SK-N-SH (cell line): ENCODE measurements at regions not wholly inside any gene's neighbourhood (a gene's known extent, or its start where the extent isn't known, plus 50 kb on each side); places are given as distances from the start of the nearest gene placed in this dataset.

Experiments used
- CTCF ChIA-PET: fragments of 300-600, 350-600 bp; formaldehyde crosslinking; extraction: SDS; loops from one replicate; lab custom pipeline; 2021; lab: Yijun Ruan, JAX
- POLR2A ChIA-PET: fragments of 350-600 bp; sonication (Branson Sonifier 250); formaldehyde crosslinking; extraction: SDS; loops from one replicate; lab custom pipeline; 2020; ENCODE audit warnings: antibody characterized with exemption, inconsistent platforms; lab: Yijun Ruan, JAX
- DNase-seq: peaks from one replicate; pipeline ENCODE4 v3.0.0; 2012
- H2AFZ ChIP-seq: fragments of 200-600 bp; sonication (generic); 2 replicates; pipeline ENCODE4 v1.8.1; 2016; ENCODE audit warnings: antibody characterized with exemption, mild to moderate bottlenecking, low read depth
- H3F3A ChIP-seq: fragments of 200-600 bp; sonication (generic); replicated peaks from 2 replicates; pipeline ENCODE3; 2016; ENCODE audit warnings: antibody characterized with exemption, mild to moderate bottlenecking; ENCODE audit not compliant: insufficient read depth
- H3K27ac ChIP-seq, 2 experiments: fragments of 200-500 bp in 1 of 2; fragments of 200-600 bp in 1 of 2; sonication (Bioruptor generic) in 1 of 2; sonication (generic), shearing (Covaris generic) in 1 of 2; 2 replicates each; pipeline versions ENCODE4 v1.5.1 to v1.6.1; 2014 to 2016; ENCODE audit warnings: low read depth in 2 of 2, inconsistent platforms in 1 of 2, low read length in 1 of 2, mild to moderate bottlenecking in 1 of 2, mixed read lengths in 1 of 2
- H3K27me3 ChIP-seq: fragments of 200-600 bp; sonication (generic), shearing (Covaris generic); 2 replicates; pipeline ENCODE4 v1.6.1; 2016; ENCODE audit warnings: mixed run types; ENCODE audit not compliant: insufficient read depth
- H3K36me3 ChIP-seq, 2 experiments: fragments of 200-500 bp in 1 of 2; fragments of 200-600 bp in 1 of 2; sonication (Bioruptor generic) in 1 of 2; sonication (generic) in 1 of 2; replicated peaks in 1 of 2; 2 replicates each; pipeline versions ENCODE3 to v1.5.1; 2014 to 2016; ENCODE audit warnings: low read length in 1 of 2, mild to moderate bottlenecking in 1 of 2; ENCODE audit not compliant: insufficient read depth in 2 of 2, control insufficient read depth in 1 of 2
- H3K4me1 ChIP-seq, 2 experiments: fragments of 200-500 bp in 1 of 2; fragments of 200-600 bp in 1 of 2; sonication (Bioruptor generic) in 1 of 2; sonication (generic), shearing (Covaris generic) in 1 of 2; 2 replicates each; pipeline versions ENCODE4 v1.5.1 to v1.6.1; 2014 to 2016; ENCODE audit warnings: low read depth in 1 of 2, low read length in 1 of 2, mixed run types in 1 of 2; ENCODE audit not compliant: insufficient read depth in 2 of 2, control insufficient read depth in 1 of 2
- H3K4me2 ChIP-seq: fragments of 200-600 bp; sonication (generic), shearing (Covaris generic); 2 replicates; pipeline ENCODE4 v1.6.1; 2017; ENCODE audit warnings: mixed run types
- H3K4me3 ChIP-seq, 2 experiments: fragments of 200-500 bp in 1 of 2; fragments of 200-600 bp in 1 of 2; sonication (Bioruptor generic) in 1 of 2; sonication (generic), shearing (Covaris generic) in 1 of 2; 2 replicates each; pipeline versions ENCODE4 v1.5.1 to v1.8.1; 2014 to 2016; ENCODE audit warnings: low read depth in 2 of 2, inconsistent platforms in 1 of 2, low read length in 1 of 2, mild to moderate bottlenecking in 1 of 2, mixed read lengths in 1 of 2, moderate library complexity in 1 of 2
- H3K79me2 ChIP-seq: fragments of 200-600 bp; sonication (generic); 2 replicates; pipeline ENCODE4 v1.8.1; 2017; ENCODE audit warnings: mild to moderate bottlenecking; ENCODE audit not compliant: insufficient read depth
- H3K9ac ChIP-seq: fragments of 200-600 bp; sonication (generic); 2 replicates; pipeline ENCODE4 v1.6.1; 2017; ENCODE audit warnings: mixed run types
- H3K9me2 ChIP-seq: fragments of 200-600 bp; sonication (generic); 2 replicates; pipeline ENCODE4 v1.6.1; 2017; ENCODE audit warnings: mixed run types
- H3K9me3 ChIP-seq: fragments of 200-600 bp; sonication (generic); 2 replicates; pipeline ENCODE4 v1.6.1; 2017; ENCODE audit warnings: mixed run types, mild to moderate bottlenecking, moderate library complexity
- H4K20me1 ChIP-seq: fragments of 200-600 bp; sonication (generic); 2 replicates; pipeline ENCODE4 v1.6.1; 2017; ENCODE audit warnings: mild to moderate bottlenecking, mixed run types; ENCODE audit not compliant: insufficient read depth
- FOXJ3 ChIP-seq: sonication (generic); formaldehyde crosslinking; IDR thresholded peaks from 2 replicates; pipeline ENCODE4 v1.5.1; 2020; ENCODE audit warnings: mild to moderate bottlenecking, missing genetic modification reagents
- FOXM1 ChIP-seq: IDR thresholded peaks from 2 replicates; pipeline ENCODE4 v1.4.0; 2012; ENCODE audit warnings: low read depth, mild to moderate bottlenecking
- GABPA ChIP-seq: IDR thresholded peaks from 2 replicates; pipeline ENCODE4 v1.4.0; 2012; ENCODE audit warnings: low read depth, mild to moderate bottlenecking
- MXI1 ChIP-seq: IDR thresholded peaks from 2 replicates; pipeline ENCODE4 v1.6.1; 2012; ENCODE audit warnings: mild to moderate bottlenecking, low read depth, low read length, improper control_type of control experiment
- NFIC ChIP-seq: IDR thresholded peaks from 2 replicates; pipeline ENCODE4 v1.4.0; 2012; ENCODE audit warnings: borderline replicate concordance
- NRF1 ChIP-seq: IDR thresholded peaks from 2 replicates; pipeline ENCODE4 v1.6.1; 2012; ENCODE audit warnings: low read depth, mild to moderate bottlenecking, low read length
- POLR2AphosphoS5 ChIP-seq: IDR thresholded peaks from 2 replicates; pipeline ENCODE4 v1.6.1; 2012; ENCODE audit warnings: low read depth, low read length
- RCOR1 ChIP-seq: fragments of 150-350 bp; IDR thresholded peaks from 2 replicates; pipeline ENCODE4 v1.6.1; 2017; ENCODE audit warnings: antibody characterized with exemption, low read length
- RFX5 ChIP-seq: IDR thresholded peaks from 2 replicates; pipeline ENCODE4 v1.6.1; 2012; ENCODE audit warnings: mild to moderate bottlenecking, improper control_type of control experiment, low read length
- RXRA ChIP-seq: IDR thresholded peaks from 2 replicates; pipeline ENCODE4 v1.4.0; 2012; ENCODE audit warnings: low read depth, mild to moderate bottlenecking, borderline replicate concordance
- TCF12 ChIP-seq: IDR thresholded peaks from 2 replicates; pipeline ENCODE4 v1.4.0; 2012
- YY1 ChIP-seq: IDR thresholded peaks from 2 replicates; pipeline ENCODE4 v1.4.0; 2012; ENCODE audit warnings: low read depth, mild to moderate bottlenecking
- WGBS: methylation state at CpG from one replicate; pipeline ENCODE4 v1.1.6; 2017; ENCODE audit warnings: low lambda C conversion rate; 5-methylcytosine and 5-hydroxymethylcytosine counted together
- TF ChIP-seq, protein P1 (sequence below): IDR thresholded peaks from 2 replicates; pipeline ENCODE4 v1.6.1; 2012; ENCODE audit warnings: mild to moderate bottlenecking, low read depth, low read length, moderate library complexity
- TF ChIP-seq, protein P2 (sequence below): fragments of 150-350 bp; IDR thresholded peaks from 2 replicates; pipeline ENCODE4 v1.6.1; 2016; ENCODE audit warnings: mild to moderate bottlenecking, low read depth, low read length
- TF ChIP-seq, protein P3 (sequence below): fragments of 200-600 bp; sonication (generic); IDR thresholded peaks from 2 replicates; pipeline ENCODE4 v1.6.1; 2017; ENCODE audit warnings: antibody characterized with exemption, mild to moderate bottlenecking, moderate library complexity
- TF ChIP-seq, protein P4 (sequence below): IDR thresholded peaks from 2 replicates; pipeline ENCODE4 v1.4.0; 2012; ENCODE audit warnings: low read depth, borderline replicate concordance

DNA sequence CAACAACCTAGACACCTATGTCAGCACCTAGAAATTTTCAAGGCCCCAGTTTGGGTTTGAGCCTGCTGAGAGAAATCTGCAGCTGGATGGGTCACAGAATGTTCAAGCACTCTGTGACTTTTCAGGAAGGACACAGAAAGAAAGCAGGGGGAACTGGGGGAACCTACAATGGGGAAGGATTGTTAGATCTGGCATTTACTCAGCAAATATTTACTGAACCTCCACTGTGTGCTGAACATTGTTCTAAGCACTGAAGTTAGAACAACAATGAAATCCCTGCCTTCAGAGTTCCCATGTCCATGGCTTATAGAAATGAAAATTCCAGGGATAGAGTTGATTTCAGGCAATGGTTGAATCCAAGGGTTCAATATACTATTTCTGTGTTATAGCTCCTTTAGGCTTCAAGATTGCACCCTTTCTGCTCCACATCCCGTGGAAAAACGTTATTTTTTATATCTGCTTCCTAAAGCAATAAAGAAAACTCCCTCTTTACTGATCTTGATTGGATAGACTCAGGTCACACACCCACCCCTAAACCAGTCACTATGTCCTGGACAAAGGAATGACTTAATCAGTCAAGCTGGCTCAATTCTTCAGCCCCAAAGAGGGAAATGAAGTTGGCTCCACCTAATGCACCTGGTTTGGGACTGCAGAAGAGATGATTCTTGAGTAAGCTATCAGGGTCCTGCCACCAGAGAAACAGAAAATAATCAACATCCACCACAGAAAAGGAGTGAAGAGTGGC is 95.1 kb downstream of the OR5AK2 start:
- 25% methylated on average over 2 of the region's 2 CpGs for WGBS
- TF ChIP-seq MXI1 (no peak), TCF12 (no peak), RFX5 (no peak), NFIC (no peak), GABPA (no peak), RCOR1 (no peak), NRF1 (no peak), FOXJ3 (CRISPR knock-in tag) (no peak), FOXM1 (no peak), RXRA (no peak), YY1 (no peak), POLR2AphosphoS5 (no peak)
- TF ChIP-seq, protein P1, sequence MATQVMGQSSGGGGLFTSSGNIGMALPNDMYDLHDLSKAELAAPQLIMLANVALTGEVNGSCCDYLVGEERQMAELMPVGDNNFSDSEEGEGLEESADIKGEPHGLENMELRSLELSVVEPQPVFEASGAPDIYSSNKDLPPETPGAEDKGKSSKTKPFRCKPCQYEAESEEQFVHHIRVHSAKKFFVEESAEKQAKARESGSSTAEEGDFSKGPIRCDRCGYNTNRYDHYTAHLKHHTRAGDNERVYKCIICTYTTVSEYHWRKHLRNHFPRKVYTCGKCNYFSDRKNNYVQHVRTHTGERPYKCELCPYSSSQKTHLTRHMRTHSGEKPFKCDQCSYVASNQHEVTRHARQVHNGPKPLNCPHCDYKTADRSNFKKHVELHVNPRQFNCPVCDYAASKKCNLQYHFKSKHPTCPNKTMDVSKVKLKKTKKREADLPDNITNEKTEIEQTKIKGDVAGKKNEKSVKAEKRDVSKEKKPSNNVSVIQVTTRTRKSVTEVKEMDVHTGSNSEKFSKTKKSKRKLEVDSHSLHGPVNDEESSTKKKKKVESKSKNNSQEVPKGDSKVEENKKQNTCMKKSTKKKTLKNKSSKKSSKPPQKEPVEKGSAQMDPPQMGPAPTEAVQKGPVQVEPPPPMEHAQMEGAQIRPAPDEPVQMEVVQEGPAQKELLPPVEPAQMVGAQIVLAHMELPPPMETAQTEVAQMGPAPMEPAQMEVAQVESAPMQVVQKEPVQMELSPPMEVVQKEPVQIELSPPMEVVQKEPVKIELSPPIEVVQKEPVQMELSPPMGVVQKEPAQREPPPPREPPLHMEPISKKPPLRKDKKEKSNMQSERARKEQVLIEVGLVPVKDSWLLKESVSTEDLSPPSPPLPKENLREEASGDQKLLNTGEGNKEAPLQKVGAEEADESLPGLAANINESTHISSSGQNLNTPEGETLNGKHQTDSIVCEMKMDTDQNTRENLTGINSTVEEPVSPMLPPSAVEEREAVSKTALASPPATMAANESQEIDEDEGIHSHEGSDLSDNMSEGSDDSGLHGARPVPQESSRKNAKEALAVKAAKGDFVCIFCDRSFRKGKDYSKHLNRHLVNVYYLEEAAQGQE: no peak
- TF ChIP-seq, protein P2, sequence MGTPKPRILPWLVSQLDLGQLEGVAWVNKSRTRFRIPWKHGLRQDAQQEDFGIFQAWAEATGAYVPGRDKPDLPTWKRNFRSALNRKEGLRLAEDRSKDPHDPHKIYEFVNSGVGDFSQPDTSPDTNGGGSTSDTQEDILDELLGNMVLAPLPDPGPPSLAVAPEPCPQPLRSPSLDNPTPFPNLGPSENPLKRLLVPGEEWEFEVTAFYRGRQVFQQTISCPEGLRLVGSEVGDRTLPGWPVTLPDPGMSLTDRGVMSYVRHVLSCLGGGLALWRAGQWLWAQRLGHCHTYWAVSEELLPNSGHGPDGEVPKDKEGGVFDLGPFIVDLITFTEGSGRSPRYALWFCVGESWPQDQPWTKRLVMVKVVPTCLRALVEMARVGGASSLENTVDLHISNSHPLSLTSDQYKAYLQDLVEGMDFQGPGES: no peak
- TF ChIP-seq, protein P3, sequence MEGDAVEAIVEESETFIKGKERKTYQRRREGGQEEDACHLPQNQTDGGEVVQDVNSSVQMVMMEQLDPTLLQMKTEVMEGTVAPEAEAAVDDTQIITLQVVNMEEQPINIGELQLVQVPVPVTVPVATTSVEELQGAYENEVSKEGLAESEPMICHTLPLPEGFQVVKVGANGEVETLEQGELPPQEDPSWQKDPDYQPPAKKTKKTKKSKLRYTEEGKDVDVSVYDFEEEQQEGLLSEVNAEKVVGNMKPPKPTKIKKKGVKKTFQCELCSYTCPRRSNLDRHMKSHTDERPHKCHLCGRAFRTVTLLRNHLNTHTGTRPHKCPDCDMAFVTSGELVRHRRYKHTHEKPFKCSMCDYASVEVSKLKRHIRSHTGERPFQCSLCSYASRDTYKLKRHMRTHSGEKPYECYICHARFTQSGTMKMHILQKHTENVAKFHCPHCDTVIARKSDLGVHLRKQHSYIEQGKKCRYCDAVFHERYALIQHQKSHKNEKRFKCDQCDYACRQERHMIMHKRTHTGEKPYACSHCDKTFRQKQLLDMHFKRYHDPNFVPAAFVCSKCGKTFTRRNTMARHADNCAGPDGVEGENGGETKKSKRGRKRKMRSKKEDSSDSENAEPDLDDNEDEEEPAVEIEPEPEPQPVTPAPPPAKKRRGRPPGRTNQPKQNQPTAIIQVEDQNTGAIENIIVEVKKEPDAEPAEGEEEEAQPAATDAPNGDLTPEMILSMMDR: no peak
- TF ChIP-seq, protein P4, sequence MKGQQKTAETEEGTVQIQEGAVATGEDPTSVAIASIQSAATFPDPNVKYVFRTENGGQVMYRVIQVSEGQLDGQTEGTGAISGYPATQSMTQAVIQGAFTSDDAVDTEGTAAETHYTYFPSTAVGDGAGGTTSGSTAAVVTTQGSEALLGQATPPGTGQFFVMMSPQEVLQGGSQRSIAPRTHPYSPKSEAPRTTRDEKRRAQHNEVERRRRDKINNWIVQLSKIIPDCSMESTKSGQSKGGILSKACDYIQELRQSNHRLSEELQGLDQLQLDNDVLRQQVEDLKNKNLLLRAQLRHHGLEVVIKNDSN: no peak
- POLR2A ChIA-PET: no interaction called here

More for the DNA sequence above, 95.1 kb downstream of the OR5AK2 start:
- CTCF ChIA-PET: no interaction called here
- Histone ChIP-seq H4K20me1 (no peaks in the 10 kb centered on the region), H3K4me3 (no peak overlapping the region), H3K79me2 (no peaks in the 10 kb centered on the region), H3K4me2 (no peak overlapping the region), H3K27me3 (no peaks in the 10 kb centered on the region; the same call in 1 of the 2 replicates), H3F3A (no peaks in the 10 kb centered on the region), H3K9me3 (no peaks in the 10 kb centered on the region), H3K9ac (no peak overlapping the region), H3K4me1 (no peaks in the 10 kb centered on the region), H3K9me2 (no peaks in the 10 kb centered on the region), H3K27ac (no peak overlapping the region), H2AFZ (no peak overlapping the region), H3K36me3 (no peaks in the 10 kb centered on the region)
- no peak for DNase-seq
